ENCODE measurements at regions not wholly inside any gene's neighbourhood (a gene's known extent, or its start where the extent isn't known, plus 50 kb on each side); places are given as distances from the start of the nearest gene placed in this dataset.

GRCh38 chr10:2529945-2530344, 537.4 kb upstream of the PFKP start:
- no peak for TF ChIP-seq CTCF (IDR thresholded peaks at IDR 0.05; ENCODE audit: poor library complexity)
- no peak for TF ChIP-seq EZH2phosphoT487 (IDR thresholded peaks at IDR 0.05; ENCODE audit: low read depth, severe bottlenecking, unreplicated experiment)
